ENCODE measurements at regions not wholly inside any gene's neighbourhood (a gene's known extent, or its start where the extent isn't known, plus 50 kb on each side); places are given as distances from the start of the nearest gene placed in this dataset.
"Not testable (repeated sequence)": the region's sequence is repeated elsewhere in the genome, so short reads cannot be mapped to it uniquely, and the experiment has no call there.

- DNase-seq = no peak
Measured at GRCh38 chr5:52255308-52255707, 532.4 kb upstream of the ITGA1 start.

GRCh38 chr5:52262844-52263243 lies 524.9 kb upstream of the ITGA1 start:
- no peak for DNase-seq

GRCh38 chr5:52269401-52269800 lies 518.3 kb upstream of the ITGA1 start:
- no peak for DNase-seq

GRCh38 chr5:52269859-52270258 lies 517.9 kb upstream of the ITGA1 start:
- DNase-seq = peak in 1 of 2 donors; percentile 1

GRCh38 chr5:52275639-52276038 lies 512.1 kb upstream of the ITGA1 start:
- no peak for DNase-seq

GRCh38 chr5:52277101-52277500 lies 510.6 kb upstream of the ITGA1 start:
- no peak for DNase-seq

DNA sequence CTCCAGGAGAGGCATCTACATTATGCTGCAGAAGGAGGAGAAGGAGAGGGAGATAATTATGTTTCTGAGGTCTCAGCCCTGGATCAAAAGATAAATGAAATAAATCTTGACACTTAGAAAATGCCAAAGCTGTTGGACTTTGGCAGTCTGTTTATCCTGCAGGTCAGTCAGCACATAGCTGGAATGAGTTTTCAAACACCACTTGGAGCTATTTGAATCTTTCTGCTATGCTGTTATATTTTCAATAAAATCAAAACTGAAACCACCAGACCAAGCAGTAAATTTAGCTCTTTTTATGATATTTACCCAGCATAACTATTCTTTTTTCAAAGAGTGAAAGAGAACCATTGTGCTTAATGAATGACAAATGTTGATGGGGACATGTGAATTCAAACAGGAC lies 505.1 kb upstream of the ITGA1 start:
- DNase-seq = no peak

DNA sequence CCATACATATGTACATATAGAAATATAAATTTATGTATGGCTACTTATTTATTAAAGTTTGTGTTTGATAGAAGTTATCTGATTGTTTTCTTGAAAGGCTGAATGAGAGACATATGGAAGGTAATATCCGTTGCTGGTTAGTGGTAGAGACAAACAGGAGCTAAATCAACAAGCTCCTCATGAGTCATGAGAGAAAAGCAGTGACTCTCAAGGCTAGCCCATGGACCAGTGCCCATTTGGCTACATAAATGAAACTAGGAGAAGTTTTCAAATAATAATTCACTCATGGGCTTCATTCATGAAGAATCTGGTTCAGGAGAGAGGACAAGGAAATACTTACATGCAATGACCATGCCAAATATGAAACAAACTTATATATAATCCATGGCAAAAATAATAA lies 504.5 kb upstream of the ITGA1 start:
- no peak for DNase-seq

DNA sequence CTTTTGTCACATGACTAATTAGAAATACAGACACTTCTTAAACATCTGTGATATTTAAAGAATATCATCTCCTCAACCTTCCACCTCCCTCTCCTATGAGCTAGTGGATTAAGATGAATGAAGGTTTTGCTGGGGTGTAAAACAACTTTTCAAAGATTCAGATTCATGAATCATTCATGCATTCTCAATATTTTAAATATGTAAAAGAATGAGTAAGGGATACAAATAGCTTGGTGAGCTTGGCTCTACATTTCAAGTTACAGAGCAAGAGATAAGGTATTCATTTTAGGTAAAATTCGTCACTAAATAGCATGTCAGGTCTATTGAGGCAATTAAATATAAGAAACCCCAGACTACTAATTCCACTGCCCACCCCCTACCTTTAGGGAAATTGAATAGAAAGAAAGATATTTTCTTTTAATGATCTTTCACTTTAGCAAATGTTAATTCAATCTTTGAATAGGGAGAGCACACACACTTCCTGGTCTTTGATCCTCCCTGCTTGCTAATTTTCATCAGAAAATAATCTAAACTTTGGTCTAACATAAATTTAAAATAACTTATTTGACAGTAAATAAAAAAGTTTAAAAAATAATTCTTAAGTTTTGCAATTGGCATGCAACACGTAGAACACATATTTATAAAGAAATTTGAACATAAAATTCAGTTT lies 486.9 kb upstream of the ITGA1 start:
- no peak for DNase-seq

- DNase-seq = not testable (repeated sequence)
Measured at GRCh38 chr5:52304816-52305215, 482.9 kb upstream of the ITGA1 start.

DNA sequence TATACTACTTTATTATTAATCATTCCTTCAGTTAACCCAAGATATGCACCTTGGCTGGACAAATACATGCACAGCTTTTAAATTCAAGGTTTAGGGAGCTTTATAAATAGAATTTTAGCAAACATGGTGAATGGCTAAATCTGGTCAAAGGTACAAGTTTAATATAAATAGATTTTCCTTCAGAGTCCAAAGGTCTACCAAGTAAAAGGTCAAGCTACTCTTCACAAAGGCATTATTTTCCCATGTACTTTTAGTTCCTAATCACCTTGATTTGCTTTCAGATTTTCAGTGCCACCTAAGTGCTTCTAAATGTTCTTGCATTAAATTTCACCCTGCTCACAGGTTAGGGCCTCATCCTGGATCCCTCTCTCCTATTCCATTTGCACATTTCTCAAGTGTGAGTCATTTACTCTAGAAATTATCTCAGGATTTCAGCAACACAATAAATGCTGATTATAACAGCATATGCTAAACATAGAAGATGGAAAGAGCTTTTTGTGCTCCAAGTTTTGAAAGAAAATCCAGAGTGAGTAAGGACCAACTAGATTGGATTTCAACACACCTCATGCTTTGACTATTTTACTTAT lies 459.4 kb upstream of the ITGA1 start:
- DNase-seq = no peak

DNA sequence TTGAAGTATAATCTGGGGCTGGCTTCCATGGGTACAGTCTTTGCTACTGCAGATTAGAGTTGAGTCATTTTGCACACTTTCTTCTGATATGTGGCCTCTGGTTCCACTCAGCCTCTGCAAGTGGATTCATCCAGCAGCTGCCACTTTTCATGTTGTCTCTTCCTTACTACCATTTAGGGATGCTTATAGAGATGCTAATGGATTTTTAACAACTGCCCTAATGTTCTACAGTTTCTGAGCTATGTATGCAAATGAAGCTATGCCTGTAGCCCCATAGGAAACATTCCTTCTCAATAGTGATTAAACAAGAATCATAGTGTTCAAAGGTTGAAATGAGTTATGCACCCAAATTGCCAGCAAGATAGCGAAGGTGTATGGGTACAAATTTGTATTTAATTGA lies 456.0 kb upstream of the ITGA1 start:
- no peak for DNase-seq

GRCh38 chr5:52334367-52334766 lies 453.3 kb upstream of the ITGA1 start:
- DNase-seq = no peak

- no peak for DNase-seq
Measured at GRCh38 chr5:52339285-52339684, 448.4 kb upstream of the ITGA1 start.

GRCh38 chr5:52342361-52342760 lies 445.4 kb upstream of the ITGA1 start:
- no peak for DNase-seq

DNA sequence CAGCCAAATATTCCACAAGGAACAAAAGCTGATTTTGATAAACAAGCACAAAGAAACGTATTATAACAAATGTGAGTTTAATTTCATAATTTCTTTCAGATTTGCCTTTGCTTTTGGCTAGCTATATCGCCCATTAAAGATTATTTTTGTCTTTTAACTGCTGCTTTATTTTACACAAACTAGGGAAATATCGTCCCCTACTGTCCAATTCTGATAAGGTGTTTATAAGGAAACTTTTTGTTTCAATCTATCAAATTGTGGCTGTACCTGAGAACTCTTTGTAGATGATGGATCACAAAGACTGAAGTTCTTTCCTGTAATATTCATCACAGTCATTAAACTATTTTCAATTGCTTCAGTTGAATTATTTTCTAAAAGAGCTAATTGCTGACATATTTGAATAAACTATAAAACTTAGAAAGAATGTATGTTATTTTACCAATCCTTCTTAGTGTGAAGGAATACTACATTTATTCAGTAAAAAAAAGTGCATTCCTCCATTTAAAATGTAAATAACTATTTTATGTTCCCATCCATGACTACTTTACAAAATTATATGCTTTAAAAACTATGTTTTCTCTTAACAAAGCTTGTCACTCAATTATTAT lies 431.3 kb upstream of the ITGA1 start:
- no peak for DNase-seq

DNA sequence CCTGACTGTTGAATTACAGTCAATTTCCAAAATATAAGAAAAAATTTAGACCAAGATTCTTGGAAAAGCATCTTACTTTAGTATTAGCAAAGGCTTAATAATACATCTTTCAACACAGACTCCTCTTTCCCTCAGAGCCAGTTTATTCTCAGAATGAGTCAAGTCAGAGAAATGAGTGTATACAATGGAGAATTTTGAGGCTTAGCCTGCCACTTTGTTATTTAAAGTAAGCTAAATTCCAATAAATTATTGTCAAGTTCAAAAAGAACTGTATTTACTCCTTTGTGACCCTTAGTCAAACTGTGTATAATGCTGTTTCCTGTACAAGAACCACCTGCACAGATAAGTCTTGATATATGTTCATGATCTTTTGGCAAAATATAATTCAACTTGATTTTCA lies 428.5 kb upstream of the ITGA1 start:
- DNase-seq = no peak

DNA sequence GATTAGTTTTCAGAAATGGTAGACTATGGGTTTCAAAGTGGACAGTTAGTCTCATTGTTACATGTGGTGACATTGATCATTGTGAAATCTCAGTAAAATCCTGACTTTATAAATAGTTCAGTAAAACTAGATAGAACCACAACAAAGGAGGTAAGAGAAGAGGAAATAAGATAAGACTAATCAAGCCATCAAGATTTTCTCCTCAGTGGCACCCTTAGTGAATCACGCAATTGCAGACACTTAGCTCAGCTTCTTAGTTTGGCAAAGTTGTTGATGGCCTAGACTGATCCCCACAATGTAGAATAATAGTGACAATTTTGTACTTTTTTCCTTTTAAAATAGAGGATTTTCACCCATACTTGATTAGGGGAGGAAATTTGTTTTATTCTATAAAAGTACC lies 426.7 kb upstream of the ITGA1 start:
- DNase-seq = no peak

DNA sequence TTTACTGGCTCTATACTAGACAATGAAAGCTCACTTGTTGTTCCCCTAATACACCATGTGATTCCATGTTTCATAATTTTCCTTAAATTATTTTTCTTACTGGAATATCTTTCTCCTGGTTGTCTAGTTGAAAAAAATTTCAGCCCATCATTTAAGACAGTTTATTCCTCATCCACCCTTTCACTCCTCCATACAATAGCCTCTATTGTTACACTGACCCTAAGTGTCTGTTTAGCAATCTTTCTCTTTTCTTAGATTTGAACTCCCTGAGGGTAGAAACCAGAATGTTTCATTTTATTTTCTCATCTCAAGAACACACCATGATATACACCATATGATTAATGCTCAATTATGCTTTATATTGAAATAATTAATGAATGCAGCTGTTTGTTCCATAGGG lies 413.4 kb upstream of the ITGA1 start:
- no peak for DNase-seq

GRCh38 chr5:52375969-52376368 lies 411.7 kb upstream of the ITGA1 start:
- DNase-seq = no peak

- DNase-seq = no peak
Measured at GRCh38 chr5:52376592-52376991, 411.1 kb upstream of the ITGA1 start.

GRCh38 chr5:52378237-52378636 lies 409.5 kb upstream of the ITGA1 start:
- DNase-seq = no peak

DNA sequence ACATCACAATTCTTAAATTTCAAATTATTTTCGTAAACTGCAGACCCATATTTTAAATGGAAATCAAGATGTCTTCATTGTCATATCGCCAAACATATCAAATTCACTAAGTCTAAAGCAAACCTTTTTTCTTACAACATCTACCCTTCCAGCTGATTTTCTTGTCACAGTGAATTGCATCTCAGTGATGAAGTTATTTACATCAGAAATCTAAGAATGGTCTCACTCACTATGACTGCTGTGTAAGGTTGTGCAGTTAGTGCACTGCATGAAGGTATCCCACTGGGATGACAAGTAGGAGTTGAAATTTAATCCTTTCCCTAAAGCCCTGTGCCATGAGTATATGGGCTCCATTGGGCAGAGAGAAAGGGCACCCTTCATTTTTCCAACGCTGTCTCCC lies 399.4 kb upstream of the ITGA1 start:
- DNase-seq = no peak

- DNase-seq = no peak
Measured at GRCh38 chr5:52392321-52392720, 395.4 kb upstream of the ITGA1 start.

DNA sequence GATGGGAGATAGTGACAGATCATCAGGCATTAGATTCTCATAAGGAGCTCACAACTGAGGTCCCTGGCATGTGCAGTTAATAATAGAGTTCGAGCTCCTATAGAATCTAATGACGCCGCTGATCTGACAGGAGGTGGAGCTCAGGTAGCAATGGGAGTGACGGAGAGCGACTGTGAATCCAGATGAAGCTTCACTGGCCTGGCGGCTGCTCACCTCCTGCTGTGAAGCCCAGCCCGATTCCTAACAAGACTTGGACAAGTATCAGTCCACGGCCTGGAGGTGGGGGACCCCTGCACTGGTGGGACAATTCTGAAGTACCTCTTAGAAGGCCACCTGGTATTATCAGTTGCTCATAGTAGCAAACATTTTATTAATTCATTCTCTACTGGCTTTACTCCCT lies 377.9 kb upstream of the ITGA1 start:
- DNase-seq = no peak

All from hippocampal formation (tissue), 2 donors.